Thyroid gland (tissue), 4 donors: ENCODE measurements at regions not wholly inside any gene's neighbourhood (a gene's known extent, or its start where the extent isn't known, plus 50 kb on each side); places are given as distances from the start of the nearest gene placed in this dataset.

Experiments used
- DNase-seq, 2 donors: peaks; one replicate each; pipeline ENCODE4 v3.0.0-alpha.2; 2019
- H3K27ac ChIP-seq, 3 donors: fragments of 200-600 bp; sonication (generic); 1 replicate in 2 of 3; 2 replicates in 1 of 3; pipeline ENCODE4 v1.5.1; 2016 to 2019; ENCODE audit warnings: mild to moderate bottlenecking in 1 of 3, moderate library complexity in 1 of 3
- H3K27me3 ChIP-seq: fragments of 200-600 bp; sonication (generic); one replicate; pipeline ENCODE4 v1.5.1; 2019
- H3K36me3 ChIP-seq, 2 donors: fragments of 200-600 bp; sonication (generic); one replicate each; pipeline ENCODE4 v1.5.1; 2016 to 2019
- H3K4me1 ChIP-seq, 2 donors: fragments of 200-600 bp; sonication (generic); one replicate each; pipeline ENCODE4 v1.5.1; 2017 to 2019
- H3K4me3 ChIP-seq, 3 donors: fragments of 200-600 bp; sonication (generic); replicated peaks in 1 of 3; 1 replicate in 2 of 3; 2 replicates in 1 of 3; pipeline ENCODE4 v1.5.1; 2016; ENCODE audit warnings: mild to moderate bottlenecking in 1 of 3
- H3K9me3 ChIP-seq: fragments of 200-600 bp; sonication (generic); one replicate; pipeline ENCODE4 v1.5.1; 2017
- POLR2A ChIP-seq, 2 donors: fragments of 450-650 bp; IDR thresholded peaks; one replicate each; pipeline ENCODE4 v1.6.1; 2017; ENCODE audit warnings: antibody characterized with exemption in 2 of 2, mild to moderate bottlenecking in 2 of 2, moderate library complexity in 1 of 2
- WGBS, 2 donors: methylation state at CpG; one replicate each; pipeline ENCODE4 v1.1.5; 2017; 5-methylcytosine and 5-hydroxymethylcytosine counted together
- intact Hi-C: fragments of 100-400 bp; cut with DNase I; formaldehyde crosslinking; loops from one replicate; pipeline ENCODE4 v1.15.1; 2023
- TF ChIP-seq, protein P1 (sequence below), 6 experiments: fragments of 200-600 bp in 3 of 6; fragments of 450-650 bp in 3 of 6; sonication (generic) in 3 of 6; IDR thresholded peaks; one replicate each; pipeline ENCODE4 v1.5.1; 2016 to 2019; ENCODE audit warnings: antibody characterized with exemption in 6 of 6, mild to moderate bottlenecking in 2 of 6, inconsistent platforms in 1 of 6, moderate library complexity in 1 of 6

DNA sequence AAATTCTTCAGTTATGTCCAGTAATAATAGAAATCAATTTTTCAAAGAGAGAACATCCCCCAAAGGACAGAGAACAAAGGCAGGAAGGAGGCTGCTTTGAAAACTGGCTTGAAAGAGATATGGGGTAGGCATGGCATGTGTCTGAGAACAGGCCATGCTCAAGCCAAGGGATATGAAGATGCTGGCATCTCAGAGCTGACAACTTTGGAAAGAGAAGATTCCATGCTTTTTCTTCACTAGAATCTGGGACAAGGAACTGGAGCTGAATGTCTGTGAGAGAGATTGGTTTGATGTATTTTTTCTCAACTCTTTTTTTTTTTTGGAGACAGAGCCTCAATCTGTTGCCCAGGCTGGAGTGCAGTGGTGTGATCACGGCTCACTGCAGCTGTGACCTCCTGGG lies 139.8 kb upstream of the DLX2 start:
- 79 to 94% methylated on average over 1 of the region's 1 CpG for WGBS, 2 donors
- no peak for DNase-seq
- intact Hi-C loops = no loop called here
- no peaks in the 10 kb centered on the region for H3K27me3 ChIP-seq
- peaks cover 0 to 3% of the 10 kb centered on the region in 2 donors for H3K4me1 ChIP-seq
- H3K9me3 ChIP-seq = no peaks in the 10 kb centered on the region
- TF ChIP-seq POLR2A (IDR thresholded peaks at IDR 0.05) = no peak
- TF ChIP-seq, protein P1, sequence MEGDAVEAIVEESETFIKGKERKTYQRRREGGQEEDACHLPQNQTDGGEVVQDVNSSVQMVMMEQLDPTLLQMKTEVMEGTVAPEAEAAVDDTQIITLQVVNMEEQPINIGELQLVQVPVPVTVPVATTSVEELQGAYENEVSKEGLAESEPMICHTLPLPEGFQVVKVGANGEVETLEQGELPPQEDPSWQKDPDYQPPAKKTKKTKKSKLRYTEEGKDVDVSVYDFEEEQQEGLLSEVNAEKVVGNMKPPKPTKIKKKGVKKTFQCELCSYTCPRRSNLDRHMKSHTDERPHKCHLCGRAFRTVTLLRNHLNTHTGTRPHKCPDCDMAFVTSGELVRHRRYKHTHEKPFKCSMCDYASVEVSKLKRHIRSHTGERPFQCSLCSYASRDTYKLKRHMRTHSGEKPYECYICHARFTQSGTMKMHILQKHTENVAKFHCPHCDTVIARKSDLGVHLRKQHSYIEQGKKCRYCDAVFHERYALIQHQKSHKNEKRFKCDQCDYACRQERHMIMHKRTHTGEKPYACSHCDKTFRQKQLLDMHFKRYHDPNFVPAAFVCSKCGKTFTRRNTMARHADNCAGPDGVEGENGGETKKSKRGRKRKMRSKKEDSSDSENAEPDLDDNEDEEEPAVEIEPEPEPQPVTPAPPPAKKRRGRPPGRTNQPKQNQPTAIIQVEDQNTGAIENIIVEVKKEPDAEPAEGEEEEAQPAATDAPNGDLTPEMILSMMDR (IDR thresholded peaks at IDR 0.05) = no peak
- no peak overlapping the region for H3K27ac ChIP-seq
- H3K4me3 ChIP-seq = no peak overlapping the region
- H3K36me3 ChIP-seq = no peaks in the 10 kb centered on the region

DNA sequence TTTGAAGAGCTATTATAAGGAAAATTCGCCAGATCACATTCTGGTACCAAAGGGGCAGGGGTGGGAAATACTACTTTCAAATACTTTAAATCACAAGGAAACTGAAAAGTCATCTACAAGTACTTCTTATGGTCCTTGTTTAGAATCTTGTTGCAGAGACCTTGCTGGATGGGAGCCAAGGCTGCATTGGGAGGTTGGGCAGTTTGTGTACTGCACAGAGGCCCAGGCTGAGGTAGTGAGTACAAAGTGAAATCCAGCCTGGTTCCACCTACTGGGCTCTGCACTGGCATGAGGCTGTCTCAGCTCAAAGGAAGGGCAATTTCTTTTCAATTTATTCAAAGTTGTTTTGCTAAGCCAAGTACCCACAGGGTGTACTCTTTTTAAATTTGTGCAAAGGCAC lies 140.3 kb upstream of the DLX2 start:
- peak; percentile 54 to 64 for DNase-seq
- Histone ChIP-seq H3K36me3 (no peaks in the 10 kb centered on the region), H3K4me3 (no peak overlapping the region), H3K9me3 (no peaks in the 10 kb centered on the region), H3K27me3 (no peaks in the 10 kb centered on the region), H3K4me1 (peaks cover 0 to 3% of the 10 kb centered on the region in 2 donors), H3K27ac (no peak overlapping the region)
- WGBS, 2 donors = 89 to 100% methylated on average over 1 of the region's 1 CpG
- intact Hi-C loops = no loop called here
- no peak for TF ChIP-seq POLR2A (IDR thresholded peaks at IDR 0.05)
- TF ChIP-seq, protein P1 (IDR thresholded peaks at IDR 0.05) = no peak

DNA sequence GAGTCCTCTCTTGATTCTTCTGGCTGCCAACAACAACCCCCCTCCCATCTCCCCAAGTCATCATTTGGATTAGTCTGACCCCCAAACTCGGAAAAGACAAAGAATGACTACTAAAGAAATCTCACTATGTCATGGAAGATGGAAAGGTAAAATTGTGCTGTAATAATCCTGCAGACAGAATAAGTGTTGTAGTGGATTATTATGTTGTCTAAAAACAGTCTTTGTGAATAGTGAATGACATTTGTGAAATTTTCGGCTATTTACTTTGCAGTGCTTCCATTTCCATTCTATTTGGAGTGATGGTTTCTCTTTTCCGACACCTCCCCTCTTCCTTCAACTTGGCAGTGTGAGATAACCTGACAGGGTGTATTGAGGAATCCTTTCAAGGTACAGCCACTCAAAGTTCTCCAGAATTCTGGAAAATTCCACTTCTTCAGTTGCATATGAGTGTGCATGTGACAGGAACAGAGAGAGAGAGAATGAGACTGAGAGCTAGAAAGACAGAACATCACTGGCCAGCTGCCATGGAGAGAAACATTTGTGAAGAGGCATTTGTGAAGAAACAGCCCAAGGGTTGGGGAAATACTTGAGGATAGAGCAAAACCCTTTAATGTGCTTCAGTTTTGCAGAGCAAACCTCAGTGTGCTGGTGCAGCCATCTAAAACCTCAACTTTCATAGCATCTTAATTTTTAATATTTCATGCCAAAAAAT lies 141.9 kb upstream of the DLX2 start:
- Histone ChIP-seq H3K4me3 (no peak overlapping the region), H3K27me3 (no peaks in the 10 kb centered on the region), H3K27ac (no peak overlapping the region), H3K36me3 (no peaks in the 10 kb centered on the region), H3K4me1 (peaks cover 0 to 3% of the 10 kb centered on the region in 2 donors), H3K9me3 (no peaks in the 10 kb centered on the region)
- intact Hi-C loops = no loop called here
- peak; percentile 7 to 22 for DNase-seq
- WGBS, 2 donors = 87 to 89% methylated on average over 3 of the region's 3 CpGs
- no peak for TF ChIP-seq POLR2A (IDR thresholded peaks at IDR 0.05)
- TF ChIP-seq, protein P1 (IDR thresholded peaks at IDR 0.05) = no peak

GRCh38 chr2:172246649-172247048 lies 143.9 kb upstream of the DLX2 start:
- no peak overlapping the region for H3K27ac ChIP-seq

GRCh38 chr2:172247203-172247602 lies 144.5 kb upstream of the DLX2 start:
- DNase-seq = no peak
- no peak overlapping the region for H3K27ac ChIP-seq
- TF ChIP-seq, protein P1 (IDR thresholded peaks at IDR 0.05) = no peak
- no peak for TF ChIP-seq POLR2A (IDR thresholded peaks at IDR 0.05)

More at GRCh38 chr2:172246649-172247048, 143.9 kb upstream of the DLX2 start:
- Histone ChIP-seq H3K27me3 (no peaks in the 10 kb centered on the region), H3K9me3 (no peaks in the 10 kb centered on the region), H3K36me3 (no peaks in the 10 kb centered on the region), H3K4me1 (peaks cover 0 to 3% of the 10 kb centered on the region in 2 donors), H3K4me3 (no peak overlapping the region)
- DNase-seq = no peak
- WGBS, 2 donors = 64 to 79% methylated on average over 4 of the region's 4 CpGs
- no peak for TF ChIP-seq POLR2A (IDR thresholded peaks at IDR 0.05)
- TF ChIP-seq, protein P1 (IDR thresholded peaks at IDR 0.05) = no peak
- intact Hi-C loops = no loop called here

More at GRCh38 chr2:172247203-172247602, 144.5 kb upstream of the DLX2 start:
- no peak overlapping the region for H3K4me3 ChIP-seq
- H3K36me3 ChIP-seq = no peaks in the 10 kb centered on the region
- no peaks in the 10 kb centered on the region for H3K9me3 ChIP-seq
- WGBS, 2 donors = 94 to 98% methylated on average over 5 to 6 of the region's 6 CpGs
- H3K4me1 ChIP-seq = peaks cover 0 to 3% of the 10 kb centered on the region in 2 donors
- H3K27me3 ChIP-seq = no peaks in the 10 kb centered on the region
- intact Hi-C loops = no loop called here
